HS-5 (cell line): ENCODE measurements at regions not wholly inside any gene's neighbourhood (a gene's known extent, or its start where the extent isn't known, plus 50 kb on each side); places are given as distances from the start of the nearest gene placed in this dataset.

Experiments used
- DNase-seq: peaks from one replicate; pipeline ENCODE4 v3.0.0-alpha.2; 2012; ENCODE audit warnings: low read depth

GRCh38 chr7:124497176-124497575 is 268.4 kb downstream of the GPR37 start:
- DNase-seq = no peak

- no peak for DNase-seq
Observed at GRCh38 chr7:124489925-124490324, 275.7 kb downstream of the GPR37 start.

GRCh38 chr7:124489082-124489819 is 276.3 kb downstream of the GPR37 start:
- DNase-seq = no peak

- no peak for DNase-seq
Observed at GRCh38 chr7:124482229-124482628, 283.4 kb downstream of the GPR37 start.

GRCh38 chr7:124480821-124481290 is 284.7 kb downstream of the GPR37 start:
- DNase-seq = no peak

GRCh38 chr7:124480036-124480820 is 285.4 kb downstream of the GPR37 start:
- DNase-seq = no peak

- DNase-seq = peak; percentile 44
Observed at GRCh38 chr7:124462249-124462648, 303.3 kb downstream of the GPR37 start.

GRCh38 chr7:124460555-124460954 is 305.0 kb downstream of the GPR37 start:
- no peak for DNase-seq

- no peak for DNase-seq
Observed at GRCh38 chr7:124460056-124460450, 305.5 kb downstream of the GPR37 start.

- peak; percentile 46 for DNase-seq
Observed at GRCh38 chr7:124459101-124460055, 306.2 kb downstream of the GPR37 start.

- no peak for DNase-seq
Observed at GRCh38 chr7:124457841-124458240, 307.8 kb downstream of the GPR37 start.

GRCh38 chr7:124456286-124456685 is 309.3 kb downstream of the GPR37 start:
- no peak for DNase-seq

- DNase-seq = no peak
Observed at GRCh38 chr7:124452186-124452585, 313.4 kb downstream of the GPR37 start.

GRCh38 chr7:124449896-124450295 is 315.7 kb downstream of the GPR37 start:
- DNase-seq = no peak

- DNase-seq = no peak
Observed at GRCh38 chr7:124444696-124445480, 320.7 kb downstream of the GPR37 start.

- DNase-seq = no peak
Observed at GRCh38 chr7:124443762-124444161, 321.8 kb downstream of the GPR37 start.

- DNase-seq = no peak
Observed at GRCh38 chr7:124440081-124440480, 325.5 kb downstream of the GPR37 start.

GRCh38 chr7:124432009-124432578 is 333.5 kb downstream of the GPR37 start:
- no peak for DNase-seq

GRCh38 chr7:124429923-124430322 is 335.7 kb downstream of the GPR37 start:
- DNase-seq = no peak

- no peak for DNase-seq
Observed at GRCh38 chr7:124428781-124429180, 336.8 kb downstream of the GPR37 start.

- no peak for DNase-seq
Observed at GRCh38 chr7:124426621-124427020, 339.0 kb downstream of the GPR37 start.
